ENCODE measurements at regions not wholly inside any gene's neighbourhood (a gene's known extent, or its start where the extent isn't known, plus 50 kb on each side); places are given as distances from the start of the nearest gene placed in this dataset.

DNA sequence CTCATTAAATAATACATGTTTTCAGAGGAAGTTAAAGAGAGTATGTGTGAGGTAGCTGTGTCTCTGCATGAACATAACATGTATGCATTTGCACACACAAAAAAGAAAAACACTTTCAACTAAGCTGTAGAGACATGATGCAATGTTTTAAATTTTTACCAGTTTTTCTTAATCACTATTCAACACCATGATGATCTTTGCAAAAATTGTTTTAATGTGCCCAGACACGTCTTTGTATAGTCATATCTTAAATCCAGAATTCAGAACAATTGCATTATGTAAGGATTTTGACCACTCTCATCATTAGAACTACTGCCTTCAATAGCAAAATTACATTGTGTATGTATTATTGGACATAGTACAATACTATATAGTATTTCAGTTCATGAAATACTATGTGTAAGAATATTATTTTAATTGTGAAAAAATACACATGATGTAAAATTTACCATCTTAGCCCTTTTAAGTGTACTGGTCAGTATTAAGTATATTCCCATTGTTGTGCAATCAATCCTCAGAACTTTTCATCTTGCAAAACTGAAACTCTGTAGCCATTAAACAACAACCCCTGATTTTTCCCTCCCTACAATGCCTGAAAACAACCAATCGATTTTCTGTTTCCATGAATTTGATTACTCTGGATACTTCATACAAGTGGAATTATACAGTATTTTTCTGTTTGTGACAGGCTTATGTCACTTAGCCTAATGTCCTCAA is 104.5 kb upstream of the ACVR2A start:
- TF ChIP-seq, protein P1, sequence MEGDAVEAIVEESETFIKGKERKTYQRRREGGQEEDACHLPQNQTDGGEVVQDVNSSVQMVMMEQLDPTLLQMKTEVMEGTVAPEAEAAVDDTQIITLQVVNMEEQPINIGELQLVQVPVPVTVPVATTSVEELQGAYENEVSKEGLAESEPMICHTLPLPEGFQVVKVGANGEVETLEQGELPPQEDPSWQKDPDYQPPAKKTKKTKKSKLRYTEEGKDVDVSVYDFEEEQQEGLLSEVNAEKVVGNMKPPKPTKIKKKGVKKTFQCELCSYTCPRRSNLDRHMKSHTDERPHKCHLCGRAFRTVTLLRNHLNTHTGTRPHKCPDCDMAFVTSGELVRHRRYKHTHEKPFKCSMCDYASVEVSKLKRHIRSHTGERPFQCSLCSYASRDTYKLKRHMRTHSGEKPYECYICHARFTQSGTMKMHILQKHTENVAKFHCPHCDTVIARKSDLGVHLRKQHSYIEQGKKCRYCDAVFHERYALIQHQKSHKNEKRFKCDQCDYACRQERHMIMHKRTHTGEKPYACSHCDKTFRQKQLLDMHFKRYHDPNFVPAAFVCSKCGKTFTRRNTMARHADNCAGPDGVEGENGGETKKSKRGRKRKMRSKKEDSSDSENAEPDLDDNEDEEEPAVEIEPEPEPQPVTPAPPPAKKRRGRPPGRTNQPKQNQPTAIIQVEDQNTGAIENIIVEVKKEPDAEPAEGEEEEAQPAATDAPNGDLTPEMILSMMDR (IDR thresholded peaks at IDR 0.05), result no peak
- Mint-ChIP-seq H3K4me3 (ENCODE audit: unreplicated experiment) (no peak overlapping the region), H3K4me1 (ENCODE audit: low read depth) (peaks cover 11% of the 10 kb centered on the region), H3K27me3 (ENCODE audit: low read depth) (no peaks in the 10 kb centered on the region), H3K27ac (ENCODE audit: unreplicated experiment) (no peak overlapping the region), H3K36me3 (ENCODE audit: low read depth) (no peaks in the 10 kb centered on the region), H3K9me3 (ENCODE audit: low read depth) (peaks cover 6% of the 10 kb centered on the region)
- no peak for DNase-seq (ENCODE audit: low spot score)

DNA sequence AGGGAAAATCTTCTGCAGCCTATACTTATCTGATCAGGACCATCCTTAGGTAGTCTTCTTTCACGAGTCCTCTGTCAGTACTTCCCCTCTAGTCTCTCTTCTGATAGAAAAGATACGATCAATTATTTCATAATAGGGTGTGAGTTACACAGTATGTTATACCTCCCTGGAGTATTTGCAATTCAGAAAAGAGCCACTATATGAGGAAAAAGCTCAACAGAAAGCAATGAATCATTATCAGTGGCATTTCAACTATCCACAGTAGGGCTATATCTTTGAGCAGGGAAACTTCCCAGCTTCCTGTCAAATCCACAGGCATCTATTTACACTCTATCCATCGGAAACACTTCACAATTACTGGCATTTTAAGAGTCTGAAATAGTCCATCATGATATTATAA is 105.3 kb upstream of the ACVR2A start:
- Mint-ChIP-seq H3K4me1 (ENCODE audit: low read depth) (peaks cover 11% of the 10 kb centered on the region), H3K27ac (ENCODE audit: unreplicated experiment) (peak overlapping the region; percentile 0), H3K36me3 (ENCODE audit: low read depth) (no peaks in the 10 kb centered on the region), H3K9me3 (ENCODE audit: low read depth) (peaks cover 10% of the 10 kb centered on the region), H3K4me3 (ENCODE audit: unreplicated experiment) (no peak overlapping the region), H3K27me3 (ENCODE audit: low read depth) (no peaks in the 10 kb centered on the region)
- TF ChIP-seq, protein P1 (IDR thresholded peaks at IDR 0.05), result no peak
- DNase-seq (ENCODE audit: low spot score), result no peak

DNA sequence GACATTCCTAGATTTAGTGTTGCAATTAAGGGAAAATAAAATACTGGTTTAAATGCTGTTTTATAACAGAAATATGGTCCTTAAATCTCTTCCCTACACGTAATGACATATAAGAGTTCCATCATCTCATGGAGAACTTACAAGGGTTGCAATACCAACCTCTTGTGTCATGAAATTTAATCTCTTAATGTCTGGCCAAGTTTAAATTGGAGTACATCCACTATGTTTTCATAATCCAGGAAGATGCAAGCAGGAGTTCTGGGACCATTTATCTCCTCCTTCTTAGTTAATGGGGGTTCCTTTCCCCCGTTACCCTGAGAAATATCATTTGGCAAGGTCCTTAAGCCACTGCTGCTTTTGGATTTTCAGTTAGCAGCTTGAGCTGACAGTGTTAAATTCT is 126.0 kb upstream of the ACVR2A start:
- H3K9me3 Mint-ChIP-seq (ENCODE audit: low read depth), result no peaks in the 10 kb centered on the region
- no peaks in the 10 kb centered on the region for H3K27me3 Mint-ChIP-seq (ENCODE audit: low read depth)
- no peaks in the 10 kb centered on the region for H3K36me3 Mint-ChIP-seq (ENCODE audit: low read depth)
- no peak overlapping the region for H3K4me3 Mint-ChIP-seq (ENCODE audit: unreplicated experiment)
- no peak overlapping the region for H3K27ac Mint-ChIP-seq (ENCODE audit: unreplicated experiment)
- H3K4me1 Mint-ChIP-seq (ENCODE audit: low read depth), result peaks cover 26% of the 10 kb centered on the region
- no peak for DNase-seq (ENCODE audit: low spot score)
- TF ChIP-seq, protein P1 (IDR thresholded peaks at IDR 0.05), result no peak

DNA sequence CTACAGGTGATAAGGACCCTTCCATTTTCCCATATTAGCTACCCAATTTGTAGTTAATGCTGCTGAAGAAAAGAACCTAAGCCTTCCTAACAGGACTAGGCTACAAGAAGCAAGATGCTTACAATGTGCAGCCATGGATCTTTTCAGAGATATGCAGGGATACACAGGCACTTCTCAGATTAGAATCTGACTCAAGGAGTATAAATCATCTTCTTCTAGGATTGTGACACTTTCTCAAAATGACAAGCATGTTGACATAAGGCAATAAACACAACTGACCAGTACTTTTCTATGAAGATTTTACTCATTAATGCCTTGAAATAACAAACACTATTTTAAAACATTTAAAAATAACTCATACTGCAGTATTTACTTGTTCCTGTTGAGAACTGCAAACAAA is 127.9 kb upstream of the ACVR2A start:
- TF ChIP-seq, protein P1 (IDR thresholded peaks at IDR 0.05), result no peak
- Mint-ChIP-seq H3K4me1 (ENCODE audit: low read depth) (peaks cover 24% of the 10 kb centered on the region), H3K36me3 (ENCODE audit: low read depth) (peaks cover 4% of the 10 kb centered on the region), H3K9me3 (ENCODE audit: low read depth) (peaks cover 9% of the 10 kb centered on the region), H3K27ac (ENCODE audit: unreplicated experiment) (no peak overlapping the region), H3K4me3 (ENCODE audit: unreplicated experiment) (no peak overlapping the region), H3K27me3 (ENCODE audit: low read depth) (no peaks in the 10 kb centered on the region)
- DNase-seq (ENCODE audit: low spot score), result no peak

DNA sequence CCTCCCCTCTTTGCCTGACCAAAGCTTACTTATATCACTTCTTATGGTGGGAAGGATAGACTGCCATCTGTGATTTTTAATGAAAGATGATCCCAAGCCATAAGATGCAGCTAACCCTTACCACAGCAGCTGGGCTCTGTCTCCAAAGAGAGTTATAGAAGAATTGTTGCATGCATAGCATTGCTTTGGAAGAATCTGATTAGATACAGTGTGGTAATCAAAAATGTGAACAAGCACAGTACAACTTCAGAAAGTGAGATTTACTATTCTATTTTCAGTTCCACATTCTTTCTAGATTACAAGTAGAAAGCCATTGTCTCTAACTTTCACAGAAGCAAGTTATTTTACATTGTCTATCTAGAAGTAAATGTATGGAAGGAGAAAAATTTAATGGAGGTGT is 129.0 kb upstream of the ACVR2A start:
- DNase-seq (ENCODE audit: low spot score), result no peak
- H3K36me3 Mint-ChIP-seq (ENCODE audit: low read depth), result peaks cover 4% of the 10 kb centered on the region
- no peak overlapping the region for H3K4me3 Mint-ChIP-seq (ENCODE audit: unreplicated experiment)
- H3K27ac Mint-ChIP-seq (ENCODE audit: unreplicated experiment), result no peak overlapping the region
- H3K9me3 Mint-ChIP-seq (ENCODE audit: low read depth), result peaks cover 9% of the 10 kb centered on the region
- H3K4me1 Mint-ChIP-seq (ENCODE audit: low read depth), result peaks cover 34% of the 10 kb centered on the region
- TF ChIP-seq, protein P1 (IDR thresholded peaks at IDR 0.05), result no peak
- no peaks in the 10 kb centered on the region for H3K27me3 Mint-ChIP-seq (ENCODE audit: low read depth)
